ENCODE measurements at regions not wholly inside any gene's neighbourhood (a gene's known extent, or its start where the extent isn't known, plus 50 kb on each side); places are given as distances from the start of the nearest gene placed in this dataset.

GRCh38 chr3:116872688-116873087, 163.1 kb downstream of the TUSC7 start:
- Mint-ChIP-seq H3K9me3 (no peaks in the 10 kb centered on the region), H3K36me3 (ENCODE audit: low read depth) (no peaks in the 10 kb centered on the region), H3K27ac (no peak overlapping the region), H3K4me1 (ENCODE audit: low read depth) (no peaks in the 10 kb centered on the region), H3K4me3 (no peak overlapping the region), H3K27me3 (no peaks in the 10 kb centered on the region)
- DNase-seq, result no peak

- Mint-ChIP-seq H3K27me3 (no peaks in the 10 kb centered on the region), H3K27ac (no peak overlapping the region), H3K4me1 (ENCODE audit: low read depth) (no peaks in the 10 kb centered on the region), H3K9me3 (no peaks in the 10 kb centered on the region), H3K4me3 (no peak overlapping the region), H3K36me3 (ENCODE audit: low read depth) (no peaks in the 10 kb centered on the region)
- no peak for DNase-seq
These were observed 163.6 kb downstream of the TUSC7 start for GRCh38 chr3:116873142-116873541.

GRCh38 chr3:116877968-116878367, 168.4 kb downstream of the TUSC7 start:
- DNase-seq, result no peak
- Mint-ChIP-seq H3K27me3 (no peaks in the 10 kb centered on the region), H3K36me3 (ENCODE audit: low read depth) (no peaks in the 10 kb centered on the region), H3K9me3 (peaks cover 8% of the 10 kb centered on the region), H3K4me3 (no peak overlapping the region), H3K27ac (no peak overlapping the region), H3K4me1 (ENCODE audit: low read depth) (no peaks in the 10 kb centered on the region)

GRCh38 chr3:116886202-116886893, 176.8 kb downstream of the TUSC7 start:
- H3K27me3 Mint-ChIP-seq, result no peaks in the 10 kb centered on the region
- no peak for DNase-seq
- H3K9me3 Mint-ChIP-seq, result peaks cover 2% of the 10 kb centered on the region
- H3K27ac Mint-ChIP-seq, result no peak overlapping the region
- H3K36me3 Mint-ChIP-seq (ENCODE audit: low read depth), result no peaks in the 10 kb centered on the region
- no peaks in the 10 kb centered on the region for H3K4me1 Mint-ChIP-seq (ENCODE audit: low read depth)
- no peak overlapping the region for H3K4me3 Mint-ChIP-seq

- Mint-ChIP-seq H3K36me3 (ENCODE audit: low read depth) (no peaks in the 10 kb centered on the region), H3K4me3 (no peak overlapping the region), H3K4me1 (ENCODE audit: low read depth) (no peaks in the 10 kb centered on the region), H3K27me3 (no peaks in the 10 kb centered on the region), H3K27ac (no peak overlapping the region), H3K9me3 (peaks cover 4% of the 10 kb centered on the region)
- no peak for DNase-seq
These were observed 186.5 kb downstream of the TUSC7 start for GRCh38 chr3:116896116-116896515.

GRCh38 chr3:116897382-116897781, 187.8 kb downstream of the TUSC7 start:
- no peak for DNase-seq
- H3K27me3 Mint-ChIP-seq, result no peaks in the 10 kb centered on the region
- H3K36me3 Mint-ChIP-seq (ENCODE audit: low read depth), result no peaks in the 10 kb centered on the region
- H3K9me3 Mint-ChIP-seq, result peaks cover 4% of the 10 kb centered on the region
- H3K27ac Mint-ChIP-seq, result no peak overlapping the region
- no peak overlapping the region for H3K4me3 Mint-ChIP-seq
- no peaks in the 10 kb centered on the region for H3K4me1 Mint-ChIP-seq (ENCODE audit: low read depth)

- no peak for DNase-seq
- H3K27me3 Mint-ChIP-seq, result no peaks in the 10 kb centered on the region
- no peak overlapping the region for H3K4me3 Mint-ChIP-seq
- H3K27ac Mint-ChIP-seq, result no peak overlapping the region
- H3K4me1 Mint-ChIP-seq (ENCODE audit: low read depth), result no peaks in the 10 kb centered on the region
- H3K36me3 Mint-ChIP-seq (ENCODE audit: low read depth), result no peaks in the 10 kb centered on the region
- peaks cover 6% of the 10 kb centered on the region for H3K9me3 Mint-ChIP-seq
These were observed 189.7 kb downstream of the TUSC7 start for GRCh38 chr3:116899253-116899652.

- Mint-ChIP-seq H3K4me1 (ENCODE audit: low read depth) (no peaks in the 10 kb centered on the region), H3K27me3 (no peaks in the 10 kb centered on the region), H3K27ac (no peak overlapping the region), H3K4me3 (no peak overlapping the region), H3K36me3 (ENCODE audit: low read depth) (no peaks in the 10 kb centered on the region), H3K9me3 (peaks cover 6% of the 10 kb centered on the region)
- DNase-seq, result no peak
These were observed 195.8 kb downstream of the TUSC7 start for GRCh38 chr3:116905334-116905733.

- no peak for DNase-seq
- Mint-ChIP-seq H3K27ac (no peak overlapping the region), H3K9me3 (peaks cover 4% of the 10 kb centered on the region), H3K27me3 (no peaks in the 10 kb centered on the region), H3K4me3 (no peak overlapping the region), H3K4me1 (ENCODE audit: low read depth) (no peaks in the 10 kb centered on the region), H3K36me3 (ENCODE audit: low read depth) (no peaks in the 10 kb centered on the region)
These were observed 196.2 kb downstream of the TUSC7 start for GRCh38 chr3:116905794-116906193.

GRCh38 chr3:116912116-116912515, 202.5 kb downstream of the TUSC7 start:
- no peak overlapping the region for H3K4me3 Mint-ChIP-seq
- no peak overlapping the region for H3K27ac Mint-ChIP-seq
- H3K36me3 Mint-ChIP-seq (ENCODE audit: low read depth), result no peaks in the 10 kb centered on the region
- H3K27me3 Mint-ChIP-seq, result no peaks in the 10 kb centered on the region
- H3K4me1 Mint-ChIP-seq (ENCODE audit: low read depth), result no peaks in the 10 kb centered on the region
- DNase-seq, result no peak
- H3K9me3 Mint-ChIP-seq, result peaks cover 2% of the 10 kb centered on the region

GRCh38 chr3:116914004-116914403, 204.4 kb downstream of the TUSC7 start:
- Mint-ChIP-seq H3K27ac (no peak overlapping the region), H3K4me3 (no peak overlapping the region), H3K9me3 (peaks cover 2% of the 10 kb centered on the region), H3K27me3 (no peaks in the 10 kb centered on the region), H3K4me1 (ENCODE audit: low read depth) (no peaks in the 10 kb centered on the region), H3K36me3 (ENCODE audit: low read depth) (no peaks in the 10 kb centered on the region)
- no peak for DNase-seq

GRCh38 chr3:116916836-116917235, 207.3 kb downstream of the TUSC7 start:
- peaks cover 2% of the 10 kb centered on the region for H3K9me3 Mint-ChIP-seq
- H3K4me3 Mint-ChIP-seq, result no peak overlapping the region
- H3K27me3 Mint-ChIP-seq, result no peaks in the 10 kb centered on the region
- DNase-seq, result no peak
- H3K27ac Mint-ChIP-seq, result no peak overlapping the region
- no peaks in the 10 kb centered on the region for H3K4me1 Mint-ChIP-seq (ENCODE audit: low read depth)
- no peaks in the 10 kb centered on the region for H3K36me3 Mint-ChIP-seq (ENCODE audit: low read depth)

- H3K4me3 Mint-ChIP-seq, result no peak overlapping the region
- H3K36me3 Mint-ChIP-seq (ENCODE audit: low read depth), result no peaks in the 10 kb centered on the region
- H3K9me3 Mint-ChIP-seq, result peaks cover 13% of the 10 kb centered on the region
- H3K27me3 Mint-ChIP-seq, result no peaks in the 10 kb centered on the region
- no peak for DNase-seq
- H3K27ac Mint-ChIP-seq, result no peak overlapping the region
- no peaks in the 10 kb centered on the region for H3K4me1 Mint-ChIP-seq (ENCODE audit: low read depth)
These were observed 211.4 kb downstream of the TUSC7 start for GRCh38 chr3:116920826-116921610.

- Mint-ChIP-seq H3K9me3 (peaks cover 19% of the 10 kb centered on the region), H3K36me3 (ENCODE audit: low read depth) (no peaks in the 10 kb centered on the region), H3K27ac (no peak overlapping the region), H3K27me3 (no peaks in the 10 kb centered on the region), H3K4me1 (ENCODE audit: low read depth) (no peaks in the 10 kb centered on the region), H3K4me3 (no peak overlapping the region)
- DNase-seq, result no peak
These were observed 218.3 kb downstream of the TUSC7 start for GRCh38 chr3:116927918-116928317.

- H3K27me3 Mint-ChIP-seq, result no peaks in the 10 kb centered on the region
- peaks cover 19% of the 10 kb centered on the region for H3K9me3 Mint-ChIP-seq
- H3K4me3 Mint-ChIP-seq, result no peak overlapping the region
- no peaks in the 10 kb centered on the region for H3K4me1 Mint-ChIP-seq (ENCODE audit: low read depth)
- H3K27ac Mint-ChIP-seq, result no peak overlapping the region
- DNase-seq, result no peak
- H3K36me3 Mint-ChIP-seq (ENCODE audit: low read depth), result no peaks in the 10 kb centered on the region
These were observed 220.1 kb downstream of the TUSC7 start for GRCh38 chr3:116929505-116930222.
